HuH-7.5 (cell line): ENCODE measurements at regions not wholly inside any gene's neighbourhood (a gene's known extent, or its start where the extent isn't known, plus 50 kb on each side); places are given as distances from the start of the nearest gene placed in this dataset.
"Not testable (repeated sequence)": the region's sequence is repeated elsewhere in the genome, so short reads cannot be mapped to it uniquely, and the experiment has no call there.

Source experiments
- DNase-seq: peaks from one replicate; pipeline ENCODE4 v3.0.0; 2011; ENCODE audit warnings: low spot score

- no peak for DNase-seq
Observed at GRCh38 chr13:23947893-23948292, 50.6 kb upstream of the C1QTNF9B start.

- no peak for DNase-seq
Observed at GRCh38 chr13:23949200-23949599, 51.9 kb upstream of the C1QTNF9B start.

- no peak for DNase-seq
Observed at GRCh38 chr13:23949736-23950135, 52.4 kb upstream of the C1QTNF9B start.

- DNase-seq, result no peak
Observed at GRCh38 chr13:23950736-23951510, 53.6 kb upstream of the C1QTNF9B start.

GRCh38 chr13:23952796-23953195, 55.5 kb upstream of the C1QTNF9B start:
- no peak for DNase-seq

- DNase-seq, result no peak
Observed at GRCh38 chr13:23953860-23954512, 56.7 kb upstream of the C1QTNF9B start.

- DNase-seq, result no peak
Observed at GRCh38 chr13:23955064-23955463, 57.8 kb upstream of the C1QTNF9B start.

GRCh38 chr13:23956106-23956505, 58.8 kb upstream of the C1QTNF9B start:
- DNase-seq, result no peak

GRCh38 chr13:23957981-23958380, 60.7 kb upstream of the C1QTNF9B start:
- no peak for DNase-seq

- DNase-seq, result no peak
Observed at GRCh38 chr13:23959231-23959862, 62.0 kb upstream of the C1QTNF9B start.

- no peak for DNase-seq
Observed at GRCh38 chr13:23960566-23961156, 63.4 kb upstream of the C1QTNF9B start.

- DNase-seq, result no peak
Observed at GRCh38 chr13:23963184-23963931, 66.1 kb upstream of the C1QTNF9B start.

GRCh38 chr13:23963947-23964346, 66.6 kb upstream of the C1QTNF9B start:
- no peak for DNase-seq

- no peak for DNase-seq
Observed at GRCh38 chr13:23965346-23965745, 68.0 kb upstream of the C1QTNF9B start.

- no peak for DNase-seq
Observed at GRCh38 chr13:23966221-23966690, 69.0 kb upstream of the C1QTNF9B start.

GRCh38 chr13:23966691-23967615, 69.7 kb upstream of the C1QTNF9B start:
- no peak for DNase-seq

GRCh38 chr13:23967792-23968191, 70.5 kb upstream of the C1QTNF9B start:
- not testable (repeated sequence) for DNase-seq

GRCh38 chr13:23969647-23970046, 72.3 kb upstream of the C1QTNF9B start:
- peak; percentile 56 for DNase-seq

- DNase-seq, result peak; percentile 51
Observed at GRCh38 chr13:23979361-23980159, 82.3 kb upstream of the C1QTNF9B start.

GRCh38 chr13:23980160-23980551, 82.9 kb upstream of the C1QTNF9B start:
- DNase-seq, result peak; percentile 40
